Astrocyte (in vitro differentiated cells and primary cell): ENCODE measurements at regions not wholly inside any gene's neighbourhood (a gene's known extent, or its start where the extent isn't known, plus 50 kb on each side); places are given as distances from the start of the nearest gene placed in this dataset.
A peak's percentile ranks its signal among the peaks of the same experiment; 100 is the strongest.

ENCODE experiments used
- DNase-seq: peaks from one replicate; pipeline ENCODE4 v3.0.0-alpha.2; 2010; ENCODE audit warnings: low read depth
- FAIRE-seq: peaks from 2 replicates; lab custom pipeline; 2011; peaks lifted over from hg19 to GRCh38; lab: Jason Lieb, UNC
- H2AFZ ChIP-seq: 2 replicates; pipeline ENCODE4 v1.6.0; 2012; ENCODE audit warnings: low read depth, low read length, inconsistent platforms
- H3K27ac ChIP-seq: 2 replicates; pipeline ENCODE4 v1.5.1; 2011; ENCODE audit warnings: low read depth, low read length, inconsistent platforms
- H3K27me3 ChIP-seq: 2 replicates; pipeline ENCODE4 v1.6.0; 2011; ENCODE audit warnings: low read length, inconsistent platforms; ENCODE audit not compliant: insufficient read depth
- H3K36me3 ChIP-seq: 2 replicates; pipeline ENCODE4 v1.5.1; 2011; ENCODE audit warnings: low read length, inconsistent platforms; ENCODE audit not compliant: insufficient read depth
- H3K4me1 ChIP-seq: 2 replicates; pipeline ENCODE4 v1.5.1; 2011; ENCODE audit warnings: low read length, inconsistent platforms; ENCODE audit not compliant: insufficient read depth
- H3K4me2 ChIP-seq: 2 replicates; pipeline ENCODE4 v1.6.0; 2012; ENCODE audit warnings: low read length, inconsistent platforms
- H3K4me3 ChIP-seq: 2 replicates; pipeline ENCODE4 v1.5.1; 2011; ENCODE audit warnings: low read depth, mild to moderate bottlenecking, low read length, inconsistent platforms; ENCODE audit not compliant: insufficient read depth
- H3K79me2 ChIP-seq: 2 replicates; pipeline ENCODE4 v1.6.0; 2012; ENCODE audit warnings: mild to moderate bottlenecking, low read length, inconsistent platforms; ENCODE audit not compliant: insufficient read depth
- H3K9ac ChIP-seq: 2 replicates; pipeline ENCODE4 v1.6.0; 2012; ENCODE audit warnings: mild to moderate bottlenecking, low read length, inconsistent platforms
- H3K9me3 ChIP-seq: 2 replicates; pipeline ENCODE4 v1.5.1; 2012; ENCODE audit warnings: low read depth, mild to moderate bottlenecking, low read length, inconsistent platforms; ENCODE audit not compliant: insufficient read depth
- H4K20me1 ChIP-seq: 2 replicates; pipeline ENCODE4 v1.6.0; 2012; ENCODE audit warnings: low read length, inconsistent platforms; ENCODE audit not compliant: insufficient read depth
- H3K27ac Mint-ChIP-seq: one replicate; pipeline ENCODE4 v1.8.0; 2021; ENCODE audit warnings: mild to moderate bottlenecking, mixed read lengths; ENCODE audit not compliant: unreplicated experiment
- H3K27me3 Mint-ChIP-seq: one replicate; pipeline ENCODE4 v1.8.0; 2021; ENCODE audit warnings: low read depth, mixed read lengths; ENCODE audit not compliant: unreplicated experiment
- H3K36me3 Mint-ChIP-seq: one replicate; pipeline ENCODE4 v1.8.0; 2021; ENCODE audit warnings: low read depth, mixed read lengths; ENCODE audit not compliant: unreplicated experiment
- H3K4me1 Mint-ChIP-seq: one replicate; pipeline ENCODE4 v1.8.0; 2021; ENCODE audit warnings: low read depth, mixed read lengths; ENCODE audit not compliant: unreplicated experiment
- H3K4me3 Mint-ChIP-seq: one replicate; pipeline ENCODE4 v1.8.0; 2021; ENCODE audit warnings: mild to moderate bottlenecking, moderate library complexity, mixed read lengths; ENCODE audit not compliant: unreplicated experiment
- H3K9me3 Mint-ChIP-seq: one replicate; pipeline ENCODE4 v1.8.0; 2021; ENCODE audit warnings: mild to moderate bottlenecking, mixed read lengths; ENCODE audit not compliant: unreplicated experiment
- EZH2 ChIP-seq: IDR thresholded peaks from 2 replicates; pipeline ENCODE4 v1.6.1; 2012; ENCODE audit warnings: mild to moderate bottlenecking, low read length, inconsistent platforms; ENCODE audit not compliant: insufficient read depth
- TF ChIP-seq, protein P1 (sequence below): IDR thresholded peaks from 2 replicates; pipeline ENCODE4 v1.5.1; 2011; ENCODE audit warnings: low read depth, mild to moderate bottlenecking, inconsistent platforms, low read length, moderate library complexity; ENCODE audit not compliant: insufficient read depth

DNA sequence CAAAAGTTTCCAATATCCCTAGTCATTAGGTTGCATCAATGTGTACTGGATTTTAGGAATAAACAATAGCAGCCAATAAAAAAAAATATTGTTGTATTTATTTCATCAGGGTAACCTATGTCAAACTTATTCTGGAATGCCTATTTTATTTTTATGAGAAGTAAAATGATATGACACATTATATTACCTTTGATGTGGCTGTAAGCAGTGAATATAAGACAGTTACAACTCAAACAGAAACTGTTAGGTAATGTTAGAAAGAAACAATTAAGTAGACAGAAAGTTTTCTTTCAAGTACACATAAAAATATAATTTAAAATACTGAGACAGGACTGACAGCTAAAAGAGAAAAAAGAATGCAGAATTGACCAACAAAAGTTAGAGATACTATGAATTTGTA, 65.5 kb downstream of the GNG10 start:
- TF ChIP-seq, protein P1, sequence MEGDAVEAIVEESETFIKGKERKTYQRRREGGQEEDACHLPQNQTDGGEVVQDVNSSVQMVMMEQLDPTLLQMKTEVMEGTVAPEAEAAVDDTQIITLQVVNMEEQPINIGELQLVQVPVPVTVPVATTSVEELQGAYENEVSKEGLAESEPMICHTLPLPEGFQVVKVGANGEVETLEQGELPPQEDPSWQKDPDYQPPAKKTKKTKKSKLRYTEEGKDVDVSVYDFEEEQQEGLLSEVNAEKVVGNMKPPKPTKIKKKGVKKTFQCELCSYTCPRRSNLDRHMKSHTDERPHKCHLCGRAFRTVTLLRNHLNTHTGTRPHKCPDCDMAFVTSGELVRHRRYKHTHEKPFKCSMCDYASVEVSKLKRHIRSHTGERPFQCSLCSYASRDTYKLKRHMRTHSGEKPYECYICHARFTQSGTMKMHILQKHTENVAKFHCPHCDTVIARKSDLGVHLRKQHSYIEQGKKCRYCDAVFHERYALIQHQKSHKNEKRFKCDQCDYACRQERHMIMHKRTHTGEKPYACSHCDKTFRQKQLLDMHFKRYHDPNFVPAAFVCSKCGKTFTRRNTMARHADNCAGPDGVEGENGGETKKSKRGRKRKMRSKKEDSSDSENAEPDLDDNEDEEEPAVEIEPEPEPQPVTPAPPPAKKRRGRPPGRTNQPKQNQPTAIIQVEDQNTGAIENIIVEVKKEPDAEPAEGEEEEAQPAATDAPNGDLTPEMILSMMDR: no peak
- no peak for TF ChIP-seq EZH2
- no peak overlapping the region for H3K27ac ChIP-seq
- peaks cover 7% of the 10 kb centered on the region for H3K9me3 ChIP-seq
- H3K4me1 ChIP-seq: peaks cover 15% of the 10 kb centered on the region
- H3K36me3 Mint-ChIP-seq: peaks cover 8% of the 10 kb centered on the region
- FAIRE-seq: no peak
- H3K36me3 ChIP-seq: no peaks in the 10 kb centered on the region
- H2AFZ ChIP-seq: no peak overlapping the region
- no peaks in the 10 kb centered on the region for H3K27me3 ChIP-seq
- H3K4me2 ChIP-seq: no peak overlapping the region
- DNase-seq: no peak
- no peak overlapping the region for H3K9ac ChIP-seq
- no peaks in the 10 kb centered on the region for H3K79me2 ChIP-seq
- peaks cover 24% of the 10 kb centered on the region for H3K4me1 Mint-ChIP-seq
- H3K4me3 Mint-ChIP-seq: no peak overlapping the region
- H4K20me1 ChIP-seq: no peaks in the 10 kb centered on the region
- peaks cover 7% of the 10 kb centered on the region for H3K9me3 Mint-ChIP-seq
- H3K27ac Mint-ChIP-seq: no peak overlapping the region
- H3K4me3 ChIP-seq: no peak overlapping the region
- no peaks in the 10 kb centered on the region for H3K27me3 Mint-ChIP-seq

- Histone ChIP-seq H2AFZ (no peak overlapping the region), H4K20me1 (no peaks in the 10 kb centered on the region), H3K9ac (no peak overlapping the region), H3K4me2 (no peak overlapping the region), H3K27ac (no peak overlapping the region), H3K36me3 (no peaks in the 10 kb centered on the region), H3K27me3 (no peaks in the 10 kb centered on the region), H3K4me1 (no peaks in the 10 kb centered on the region), H3K9me3 (no peaks in the 10 kb centered on the region), H3K79me2 (no peaks in the 10 kb centered on the region), H3K4me3 (no peak overlapping the region)
- H3K36me3 Mint-ChIP-seq: no peaks in the 10 kb centered on the region
- H3K9me3 Mint-ChIP-seq: no peaks in the 10 kb centered on the region
- H3K27ac Mint-ChIP-seq: no peak overlapping the region
- H3K4me1 Mint-ChIP-seq: no peaks in the 10 kb centered on the region
- no peak overlapping the region for H3K4me3 Mint-ChIP-seq
- peak; percentile 9 for FAIRE-seq
- H3K27me3 Mint-ChIP-seq: no peaks in the 10 kb centered on the region
- TF ChIP-seq, protein P1: no peak
- no peak for TF ChIP-seq EZH2
- DNase-seq: no peak
These were observed 58.8 kb downstream of the GNG10 start for GRCh38 chr9:111720174-111720573.
